Peyer's patch (tissue), 4 donors: ENCODE measurements at regions not wholly inside any gene's neighbourhood (a gene's known extent, or its start where the extent isn't known, plus 50 kb on each side); places are given as distances from the start of the nearest gene placed in this dataset.

ENCODE experiments used
- CTCF ChIP-seq, 6 experiments: fragments of 450-650 bp in 4 of 6; fragments of 200-600 bp in 2 of 6; sonication (generic) in 1 of 6; IDR thresholded peaks; one replicate each; pipeline ENCODE4 v1.5.1; 2017 to 2019; ENCODE audit warnings: antibody characterized with exemption in 6 of 6, mild to moderate bottlenecking in 3 of 6, moderate library complexity in 1 of 6
- POLR2A ChIP-seq, 2 donors: fragments of 450-650 bp; IDR thresholded peaks; one replicate each; pipeline ENCODE4 v1.5.1; 2017; ENCODE audit warnings: antibody characterized with exemption in 2 of 2, mild to moderate bottlenecking in 2 of 2, moderate library complexity in 2 of 2

- TF ChIP-seq POLR2A (IDR thresholded peaks at IDR 0.05): no peak
- TF ChIP-seq CTCF (IDR thresholded peaks at IDR 0.05): no peak
These were observed 103.6 kb upstream of the MYCBP2 start for GRCh38 chr13:77430377-77430951.
